Stimulated activated CD8-positive, alpha-beta memory T cell treated with anti-CD3 and anti-CD28 coated beads, Interleukin-12 subunit alpha, Interleukin-12 subunit beta, amount 100 ng/mL, for 24 hours (primary cell): ENCODE measurements at regions not wholly inside any gene's neighbourhood (a gene's known extent, or its start where the extent isn't known, plus 50 kb on each side); places are given as distances from the start of the nearest gene placed in this dataset.
"Not testable (repeated sequence)": the region's sequence is repeated elsewhere in the genome, so short reads cannot be mapped to it uniquely, and the experiment has no call there.

Source experiments
- DNase-seq: peaks from one replicate; pipeline ENCODE4 v3.0.0-alpha.2; 2020; ENCODE audit errors: extremely low read depth

DNA sequence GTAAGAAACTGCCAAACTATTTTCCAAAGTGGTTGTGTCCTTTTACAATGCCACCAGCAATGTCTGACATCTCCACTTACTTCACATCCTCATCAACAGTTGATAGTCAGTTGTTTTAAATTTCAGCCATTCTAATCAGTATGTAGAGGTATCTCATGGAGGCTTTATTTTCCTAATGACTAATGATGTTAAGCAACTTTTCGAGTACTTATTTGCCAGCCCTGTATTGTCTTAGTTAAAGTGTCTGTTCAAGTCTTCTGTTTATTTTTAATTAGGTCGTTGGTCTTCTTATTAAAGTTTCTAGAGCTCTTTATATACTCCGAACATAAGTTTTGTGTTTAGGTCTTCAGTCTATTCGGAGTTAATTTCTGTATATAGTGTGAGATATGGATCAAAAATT, 54.9 kb upstream of the NBPF12 start:
- not testable (repeated sequence) for DNase-seq

DNA sequence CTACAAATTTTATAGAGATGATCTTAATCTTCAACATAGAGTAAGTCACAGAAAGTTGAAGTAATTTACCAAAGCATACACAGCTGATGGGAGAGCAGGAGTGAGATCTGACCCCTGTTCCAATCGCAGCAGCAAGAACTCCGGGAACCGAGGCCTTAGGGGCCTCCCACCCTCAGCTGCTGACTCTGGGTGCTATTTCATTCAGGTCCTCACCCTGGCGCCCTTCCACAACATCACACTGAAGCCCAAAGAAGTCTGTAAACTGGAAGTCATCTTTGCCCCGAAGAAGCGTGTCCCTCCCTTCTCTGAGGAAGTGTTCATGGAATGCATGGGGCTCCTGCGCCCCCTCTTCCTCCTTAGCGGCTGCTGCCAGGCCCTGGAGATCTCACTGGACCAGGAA, 57.0 kb upstream of the NBPF12 start:
- DNase-seq: not testable (repeated sequence)

DNA sequence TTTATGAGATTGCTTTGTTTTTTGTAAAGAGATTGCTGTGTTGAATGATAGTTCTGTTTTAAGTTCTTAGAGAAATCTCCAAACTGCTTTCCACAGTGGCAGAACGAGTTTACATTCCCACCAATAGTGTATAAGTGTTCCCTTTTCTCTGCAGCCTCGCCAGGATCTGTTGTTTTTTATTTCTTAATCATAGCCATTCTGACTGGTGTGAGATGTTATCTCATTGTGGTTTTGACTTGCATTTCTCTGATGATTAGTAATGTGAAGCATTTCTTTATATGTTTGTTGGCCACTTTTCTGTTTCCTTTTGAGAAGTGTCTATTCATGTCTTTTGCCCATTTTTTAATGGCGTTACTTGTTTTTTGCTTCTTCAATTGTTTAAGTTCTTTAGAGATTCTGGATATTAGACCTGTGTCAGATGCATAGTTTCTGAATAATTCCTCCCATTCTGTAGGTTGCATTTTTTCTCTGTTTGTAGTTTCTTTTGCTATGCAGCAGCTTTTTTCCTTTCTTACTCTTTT, 74.3 kb upstream of the NBPF12 start:
- DNase-seq: not testable (repeated sequence)

DNA sequence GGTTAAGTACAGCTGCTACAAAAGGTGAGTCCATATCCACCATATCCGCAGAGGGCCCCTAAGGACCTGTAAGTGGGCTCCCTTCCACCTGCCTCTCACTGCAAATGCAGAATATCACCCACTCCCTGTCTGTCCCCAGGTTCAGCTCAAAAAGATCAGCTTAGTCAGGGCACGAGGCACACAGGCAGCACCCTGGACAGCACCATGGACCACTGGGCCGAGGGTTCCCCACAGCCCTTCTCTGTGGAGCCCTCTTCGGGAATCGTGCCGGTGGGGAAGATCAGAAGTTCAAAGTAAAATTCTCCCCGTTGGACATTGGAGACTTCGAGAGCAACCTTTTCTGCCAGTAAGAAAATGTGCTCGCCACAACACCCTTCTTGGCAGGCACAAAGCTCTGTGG, 85.0 kb upstream of the NBPF12 start:
- DNase-seq: not testable (repeated sequence)

DNA sequence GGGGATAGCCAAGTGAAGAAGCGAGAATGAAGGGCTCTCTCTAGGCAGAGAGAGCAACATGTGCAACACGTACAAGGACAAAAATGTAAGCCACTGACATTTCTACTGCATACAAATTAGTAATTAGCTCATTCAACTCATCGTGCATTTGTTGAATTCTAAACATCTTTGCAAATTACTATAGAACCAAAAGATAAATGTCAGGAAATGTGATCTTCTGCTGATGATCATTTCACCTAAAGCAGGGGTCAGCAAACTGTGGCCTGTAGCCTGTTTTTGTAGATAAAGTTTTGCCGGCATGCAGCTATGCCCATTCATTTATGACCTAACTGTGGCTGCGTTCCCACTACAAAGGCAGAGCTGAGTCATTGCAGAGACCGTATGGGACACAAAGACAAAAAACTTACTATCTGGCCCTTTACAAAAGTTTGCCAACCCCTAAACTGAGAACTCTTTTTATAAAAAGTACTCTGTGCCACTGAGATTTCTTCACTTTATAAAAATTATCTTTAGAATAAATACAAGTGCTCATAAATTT, 87.7 kb upstream of the NBPF12 start:
- not testable (repeated sequence) for DNase-seq

DNA sequence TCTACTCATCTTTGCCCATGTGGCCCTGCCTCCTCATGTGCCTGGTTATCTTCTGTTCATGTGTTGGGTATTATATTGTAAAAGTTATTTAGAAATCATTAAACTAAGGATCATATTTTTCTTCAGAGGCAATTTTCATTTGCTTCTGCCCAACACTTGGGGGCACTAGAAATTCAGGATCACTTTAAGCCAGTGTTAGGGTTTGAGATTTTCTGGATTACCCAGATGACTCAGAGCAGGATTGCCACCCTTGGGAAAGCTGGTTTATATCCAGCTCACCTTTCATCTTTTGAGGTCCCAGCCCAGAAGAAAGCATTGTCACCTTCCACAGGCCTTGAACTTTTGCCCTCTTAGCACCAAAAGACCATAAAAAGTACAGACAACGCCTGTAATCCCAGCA, 99.4 kb upstream of the NBPF12 start:
- not testable (repeated sequence) for DNase-seq

DNA sequence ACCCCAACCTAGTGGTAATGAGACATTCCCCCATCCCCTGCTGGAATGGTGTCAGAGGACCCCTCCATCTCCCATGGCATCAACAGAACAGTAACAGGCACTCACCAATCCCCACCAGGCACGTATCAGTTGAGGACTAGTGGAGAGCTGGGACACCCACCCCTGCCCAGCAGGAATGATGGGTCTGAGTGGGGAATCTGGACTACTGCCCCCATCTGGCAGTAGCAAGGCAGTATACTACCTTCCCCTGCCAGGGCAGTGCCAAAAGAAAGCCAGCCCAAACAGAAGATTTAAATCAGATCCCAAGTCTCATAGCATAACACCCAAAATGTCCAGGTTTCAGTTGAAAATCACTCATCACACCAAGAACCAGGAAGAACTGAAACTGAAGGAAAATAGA, 111.2 kb upstream of the NBPF12 start:
- not testable (repeated sequence) for DNase-seq

DNA sequence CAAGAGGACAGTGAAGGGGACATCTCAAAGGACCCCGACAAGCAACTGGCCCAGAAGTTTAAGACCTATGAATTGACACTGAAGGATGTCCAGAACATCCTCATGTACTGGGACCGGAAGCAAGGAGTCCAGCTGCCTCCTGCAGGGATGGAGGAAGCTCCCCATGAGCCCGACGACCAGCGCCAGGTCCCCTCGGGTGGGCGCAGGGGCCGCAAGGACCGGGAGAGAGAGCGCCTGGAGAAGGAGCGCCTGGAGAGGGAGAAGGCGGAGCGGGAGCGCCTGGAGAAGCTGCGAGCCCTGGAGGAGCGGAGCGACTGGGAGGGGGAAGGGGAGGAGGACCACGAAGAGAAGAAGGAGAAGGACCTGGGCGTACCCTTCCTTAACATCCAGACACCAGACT, 143.9 kb upstream of the NBPF12 start:
- DNase-seq: not testable (repeated sequence)

DNA sequence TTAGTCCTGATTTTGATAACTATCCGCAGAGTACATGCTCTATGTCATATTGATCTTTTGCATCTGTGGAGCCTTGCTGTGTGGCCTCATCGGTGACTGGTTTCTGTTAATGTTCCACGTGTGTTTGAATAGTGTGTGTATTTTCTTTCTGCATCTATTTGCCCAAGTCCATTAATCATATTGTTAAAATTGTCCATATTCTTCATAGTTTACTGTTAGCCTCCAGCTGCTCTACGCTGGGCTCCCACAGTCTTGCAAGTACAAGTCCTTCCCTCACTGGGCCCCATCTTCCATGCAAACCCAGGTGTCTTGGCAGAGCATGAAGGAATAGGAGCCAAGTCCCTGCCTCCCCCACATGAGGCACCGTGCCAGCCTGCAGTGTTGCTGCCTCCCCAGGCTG, 145.4 kb upstream of the NBPF12 start:
- DNase-seq: not testable (repeated sequence)

DNA sequence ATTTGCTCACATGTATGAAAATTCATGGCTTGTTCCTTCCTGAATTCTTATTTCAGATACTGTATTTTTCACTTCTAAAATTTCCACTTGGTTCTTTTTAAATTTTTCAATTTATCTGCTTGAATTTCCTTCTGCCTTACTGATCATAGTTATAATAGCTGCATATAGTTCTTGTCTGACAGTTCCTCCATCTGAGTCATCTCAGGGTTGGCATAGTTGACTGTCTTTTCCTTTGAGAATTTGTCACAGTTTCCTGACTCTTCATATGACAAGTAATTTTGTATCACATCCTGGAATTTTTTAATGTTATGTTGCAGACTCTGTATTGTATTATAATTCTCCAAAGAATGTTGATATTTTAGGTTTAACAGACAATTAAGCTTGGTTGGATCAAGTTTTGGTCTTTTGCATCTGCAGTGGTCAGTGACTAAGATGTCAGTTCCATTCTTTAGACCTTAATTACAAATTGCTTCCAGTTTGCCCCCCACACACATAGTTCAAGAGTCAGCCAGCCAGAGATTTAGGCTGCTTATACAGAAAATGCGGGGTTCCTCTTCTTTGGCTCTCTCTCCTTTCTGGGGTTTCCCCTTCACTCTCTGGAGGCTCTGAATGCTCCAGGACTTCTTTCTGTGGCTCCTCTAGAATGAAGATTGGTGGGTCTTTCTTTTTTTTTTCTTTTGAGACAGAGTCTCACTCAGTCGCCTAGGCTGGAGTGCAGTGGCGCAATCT, 153.7 kb upstream of the NBPF12 start:
- not testable (repeated sequence) for DNase-seq

DNA sequence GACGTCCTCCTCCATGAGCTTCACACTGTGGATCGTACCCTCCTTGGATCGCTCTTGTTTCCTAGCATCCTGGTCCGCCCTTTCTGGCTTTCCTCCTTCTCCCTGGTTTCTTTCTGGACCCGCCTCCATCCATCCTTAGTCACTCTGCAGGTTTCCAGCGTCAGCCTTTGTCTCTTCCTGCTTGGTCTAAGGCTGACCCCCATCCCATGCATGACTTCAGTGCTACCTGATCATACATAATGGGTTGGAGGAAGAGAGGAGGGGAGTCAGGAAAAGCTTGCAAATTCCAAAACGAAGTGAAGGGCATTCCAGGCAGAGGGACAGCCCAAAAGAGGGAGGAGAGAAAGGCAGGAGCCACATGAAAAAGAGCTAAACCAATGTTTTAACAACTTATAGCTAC, 156.9 kb upstream of the NBPF12 start:
- DNase-seq: not testable (repeated sequence)

DNA sequence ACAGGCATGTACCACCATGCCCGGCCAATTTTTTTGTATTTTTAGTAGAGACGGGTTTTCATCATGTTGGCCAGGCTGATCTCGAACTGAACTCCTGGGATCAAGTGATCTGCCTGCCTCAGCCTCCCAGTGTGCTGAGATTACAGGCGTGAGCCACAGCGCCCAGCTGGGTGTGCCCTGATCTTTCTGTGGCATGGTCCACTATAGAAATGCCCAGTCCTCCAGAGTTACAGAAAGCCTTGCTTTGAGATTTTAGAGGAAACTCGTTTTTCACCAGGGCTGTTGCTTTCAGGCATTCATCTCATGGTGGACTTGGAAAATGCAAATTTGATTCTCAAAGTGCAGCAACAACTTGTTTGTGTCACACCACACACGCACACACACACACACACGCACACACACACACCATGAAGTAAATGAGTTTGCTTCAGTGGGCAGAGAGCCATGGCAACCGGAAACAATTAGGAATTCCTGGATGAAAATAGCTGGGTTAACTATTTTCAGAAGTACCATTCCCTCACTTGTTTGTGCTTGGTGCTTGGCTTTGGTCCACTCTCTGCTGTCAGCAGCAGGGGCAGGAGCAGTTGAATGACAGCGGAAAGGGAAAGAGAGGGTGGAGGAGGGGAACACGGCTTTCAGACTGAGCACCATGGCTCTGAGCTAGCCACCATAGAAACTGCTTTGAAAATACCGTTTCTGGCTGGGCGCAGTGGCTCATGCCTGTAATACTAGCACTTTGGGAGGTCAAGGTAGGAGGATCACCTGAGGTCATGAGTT, 160.1 kb upstream of the NBPF12 start:
- DNase-seq: not testable (repeated sequence)

DNA sequence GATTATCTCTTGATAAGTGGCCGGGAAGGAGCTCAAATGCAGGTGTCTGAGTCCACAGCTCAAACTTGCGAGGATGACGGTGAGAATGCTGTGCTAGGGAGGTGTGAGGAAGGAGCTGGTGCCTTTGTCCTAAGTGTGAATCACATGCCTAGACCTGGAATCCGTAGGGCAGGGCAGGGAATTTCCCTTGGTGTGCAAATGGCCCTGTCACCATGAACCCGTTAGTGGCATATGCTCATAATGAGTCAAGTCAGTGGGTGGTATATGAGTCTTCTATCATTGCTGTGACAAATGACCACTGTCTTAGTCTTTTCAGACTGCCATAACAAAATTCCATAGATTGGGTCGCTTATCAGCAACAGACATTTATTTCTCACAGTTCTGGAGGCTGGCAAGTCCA, 163.1 kb upstream of the NBPF12 start:
- DNase-seq: not testable (repeated sequence)

DNA sequence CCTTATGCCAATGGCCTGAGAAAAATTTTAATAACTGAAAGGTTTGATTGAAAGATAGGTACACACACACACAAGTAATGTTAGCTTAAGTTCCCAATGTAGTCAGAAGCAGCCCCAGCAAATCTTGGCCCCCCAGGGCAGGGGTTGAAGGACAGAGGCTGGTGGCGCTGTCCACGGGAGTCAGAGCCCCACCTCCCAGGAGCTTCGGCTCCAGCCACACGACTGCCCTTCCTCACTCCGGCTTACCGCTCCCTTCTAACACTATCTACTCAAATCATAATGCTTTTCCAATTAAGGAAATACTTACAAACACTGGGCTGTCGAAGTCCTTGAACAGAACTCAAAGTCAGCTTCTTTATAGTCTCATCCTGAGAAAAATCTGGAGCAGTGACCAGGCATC, 163.9 kb upstream of the NBPF12 start:
- DNase-seq: not testable (repeated sequence)

DNA sequence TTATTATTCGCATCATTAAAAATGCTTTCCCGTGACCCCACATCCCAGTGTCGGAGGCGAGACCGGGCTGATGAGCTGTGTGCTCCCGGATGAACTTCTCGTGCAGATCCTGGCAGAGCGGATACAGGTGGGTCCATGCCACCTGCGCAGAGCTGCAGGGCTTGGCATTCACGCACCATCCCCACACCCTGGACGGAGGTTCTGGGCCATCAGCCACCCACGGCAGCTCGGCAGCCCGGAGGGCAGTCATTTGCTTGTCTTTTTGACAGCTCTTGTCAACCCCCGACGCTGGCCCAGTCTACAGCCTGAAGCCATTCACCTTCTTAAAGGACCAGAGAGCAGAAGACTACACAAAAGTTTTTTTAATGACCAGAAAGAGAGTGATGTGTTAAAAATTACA, 166.7 kb upstream of the NBPF12 start:
- DNase-seq: not testable (repeated sequence)

DNA sequence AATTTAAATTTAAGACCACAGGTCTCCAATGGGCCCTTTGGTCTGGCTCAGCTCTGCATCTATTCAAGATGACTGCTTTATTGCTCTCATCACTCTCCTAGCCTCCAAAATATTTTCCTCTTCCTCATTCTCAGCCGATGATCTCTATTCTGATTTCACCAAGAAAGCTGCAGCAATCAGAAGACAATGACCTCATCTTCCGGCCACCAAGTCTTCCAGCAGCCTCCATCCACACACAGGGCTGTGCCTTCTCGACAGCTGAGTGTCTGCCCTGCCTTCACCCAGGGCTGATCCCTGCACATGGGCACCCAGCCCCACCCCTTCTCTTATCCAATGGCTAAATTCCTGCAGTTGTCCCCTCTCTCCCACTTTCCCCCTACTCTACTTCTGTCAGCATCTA, 167.1 kb upstream of the NBPF12 start:
- DNase-seq: not testable (repeated sequence)

DNA sequence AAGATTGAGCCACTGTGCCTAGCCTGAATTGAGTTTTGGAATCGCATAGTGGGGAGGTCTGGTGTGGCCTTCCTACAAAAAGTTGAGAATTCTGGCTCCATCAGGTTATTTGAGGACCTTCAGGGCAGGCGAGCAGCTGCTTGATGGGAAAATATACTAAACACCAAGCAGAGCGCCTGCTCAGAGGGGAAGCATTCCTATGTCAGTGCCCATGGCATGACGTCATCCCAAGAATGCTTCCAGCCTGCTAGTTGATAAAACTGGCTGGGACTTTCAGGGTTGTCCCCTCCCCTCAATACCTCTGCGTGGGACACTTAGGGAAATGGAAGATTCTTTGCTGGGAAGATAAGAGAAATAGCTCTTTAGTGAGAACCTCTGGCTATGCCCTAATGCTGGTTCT, 174.9 kb upstream of the NBPF12 start:
- DNase-seq: not testable (repeated sequence)

DNA sequence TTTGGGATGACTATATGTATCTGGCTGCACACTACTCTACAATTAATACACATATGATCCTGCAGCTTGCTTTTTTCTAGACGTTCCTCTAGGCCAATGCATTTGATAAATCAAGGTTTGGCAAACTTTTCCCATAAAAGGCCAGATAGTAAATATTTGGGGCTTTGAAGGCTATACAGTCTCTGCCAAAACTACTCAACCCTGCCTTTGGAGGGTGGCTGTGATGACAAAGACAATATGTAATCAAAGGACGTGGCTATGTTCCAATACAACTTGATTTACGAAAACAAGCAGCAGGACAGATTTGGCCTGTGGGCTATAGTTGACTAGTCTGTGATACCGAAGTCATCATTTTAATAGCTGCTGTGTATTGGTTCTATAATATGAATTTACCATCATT, 181.3 kb upstream of the NBPF12 start:
- not testable (repeated sequence) for DNase-seq

DNA sequence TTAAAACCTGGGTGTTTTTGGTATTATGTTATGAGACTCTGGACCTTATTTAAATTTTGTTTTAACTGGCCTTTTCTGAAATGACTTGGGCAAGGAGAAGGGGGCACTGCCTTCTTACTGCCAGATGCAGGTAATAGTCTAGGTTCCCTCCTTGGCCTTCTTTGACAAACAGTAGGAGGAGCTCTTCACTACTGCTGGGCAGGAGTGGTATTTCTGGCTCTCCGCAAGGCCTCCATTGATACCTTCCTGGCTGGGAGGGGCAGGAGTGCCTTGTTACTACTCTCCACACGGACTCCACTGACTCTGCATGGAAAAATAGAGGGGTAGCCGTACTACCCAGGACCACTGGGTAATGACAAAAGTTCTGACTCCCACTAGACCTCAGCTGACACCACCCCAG, 189.4 kb upstream of the NBPF12 start:
- DNase-seq: not testable (repeated sequence)

DNA sequence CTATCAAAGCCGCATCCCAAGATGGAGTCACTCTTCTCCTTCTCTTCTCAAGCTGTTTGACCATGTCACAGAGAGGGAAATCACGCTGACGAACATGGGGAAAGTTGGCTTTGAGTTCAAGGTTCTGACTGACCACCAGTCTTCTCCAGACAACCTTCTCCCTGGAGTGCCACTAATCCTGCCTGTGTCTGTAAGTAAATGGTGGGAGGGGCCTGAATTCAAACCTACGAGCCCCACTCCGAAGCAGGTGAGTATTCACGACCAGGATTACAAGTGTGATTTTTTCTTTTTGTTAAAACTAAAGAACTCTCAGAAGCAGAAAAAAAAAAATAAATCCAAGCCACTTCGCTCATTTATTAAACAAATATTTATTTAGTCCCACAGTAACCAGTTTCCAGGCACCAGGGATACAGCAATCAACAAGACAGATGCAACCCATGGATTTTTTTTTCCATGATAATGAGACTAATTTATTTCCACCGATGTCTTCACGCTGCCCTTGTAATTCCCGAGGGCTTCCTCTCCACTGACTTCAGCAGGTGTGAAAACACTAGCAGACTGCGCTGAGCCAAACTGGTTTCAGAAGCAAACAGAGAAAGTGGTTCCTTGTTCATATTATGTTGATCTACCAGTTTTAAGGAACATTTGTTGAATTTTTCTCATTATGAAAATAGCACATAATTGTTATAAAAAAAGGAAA, 206.0 kb upstream of the NBPF12 start:
- DNase-seq: not testable (repeated sequence)

DNA sequence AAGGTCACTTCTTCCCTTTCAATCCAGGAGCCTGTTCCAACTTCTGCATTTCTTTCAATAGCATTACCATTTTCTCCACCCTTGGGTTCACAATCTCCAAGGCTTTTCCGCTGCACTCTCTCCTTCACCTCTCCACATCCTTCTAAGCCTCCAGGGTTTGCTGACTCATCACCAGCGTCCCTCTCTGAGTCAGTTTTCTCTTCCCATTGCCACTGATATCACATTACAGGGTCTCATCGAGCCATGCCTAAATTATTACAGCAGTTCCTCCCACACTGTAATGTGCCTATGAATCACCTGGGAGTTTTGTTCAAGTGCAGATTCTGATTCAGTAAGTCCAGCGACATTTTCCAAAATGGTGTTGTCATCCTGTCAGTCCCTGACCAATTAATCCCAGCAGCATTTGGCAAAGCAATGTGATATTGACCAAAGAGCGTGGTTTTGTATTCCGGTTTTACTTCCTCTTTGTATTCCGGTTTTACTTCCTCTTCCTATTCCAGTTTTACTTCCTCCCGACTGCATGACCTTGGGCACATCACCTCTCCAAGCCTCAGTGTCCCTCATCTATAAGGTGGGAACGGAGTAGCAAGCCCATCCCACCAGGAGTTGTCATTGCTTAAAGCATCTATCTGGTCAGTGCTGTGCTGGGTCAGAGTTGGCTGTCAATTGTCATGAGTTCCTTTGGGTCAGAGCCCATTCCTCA, 208.3 kb upstream of the NBPF12 start:
- not testable (repeated sequence) for DNase-seq
